ENCODE measurements at regions not wholly inside any gene's neighbourhood (a gene's known extent, or its start where the extent isn't known, plus 50 kb on each side); places are given as distances from the start of the nearest gene placed in this dataset.

- intact Hi-C loops (cut with DNase I): no loop called here
- H3K9me3 ChIP-seq: no peaks in the 10 kb centered on the region
- 57 to 72% methylated on average over 18 to 19 of the region's 19 CpGs for WGBS, 2 donors
- no peaks in the 10 kb centered on the region for H3K27me3 ChIP-seq
- DNase-seq (no peak), FAIRE-seq (no peak), ATAC-seq (no peak)
- no peaks in the 10 kb centered on the region for H3K36me3 ChIP-seq
- TF ChIP-seq CTCF (IDR thresholded peaks at IDR 0.05): no peak
- H3K27ac ChIP-seq: no peak overlapping the region
- H3K4me1 ChIP-seq: no peaks in the 10 kb centered on the region
- no peak overlapping the region for H3K4me3 ChIP-seq
Measured at GRCh38 chr20:47956268-47956995, 171.2 kb upstream of the SULF2 start.

- no peak for ATAC-seq
- Histone ChIP-seq H3K36me3 (no peaks in the 10 kb centered on the region), H3K4me3 (no peak overlapping the region), H3K9me3 (no peaks in the 10 kb centered on the region), H3K27ac (no peak overlapping the region), H3K4me1 (no peaks in the 10 kb centered on the region), H3K27me3 (no peaks in the 10 kb centered on the region)
- intact Hi-C loops (cut with DNase I): no loop called here
- 49 to 65% methylated on average over 6 of the region's 6 CpGs for WGBS, 2 donors
- FAIRE-seq: no peak
- TF ChIP-seq CTCF (IDR thresholded peaks at IDR 0.05): no peak
- DNase-seq: no peak
Measured at GRCh38 chr20:47953471-47953870, 168.2 kb upstream of the SULF2 start.

- FAIRE-seq: no peak
- no peaks in the 10 kb centered on the region for H3K27me3 ChIP-seq
Measured at GRCh38 chr20:47952023-47952564, 166.8 kb upstream of the SULF2 start.

GRCh38 chr20:47951521-47951971 lies 166.3 kb upstream of the SULF2 start:
- Histone ChIP-seq H3K36me3 (no peaks in the 10 kb centered on the region), H3K9me3 (no peaks in the 10 kb centered on the region), H3K27ac (no peak overlapping the region), H3K27me3 (no peaks in the 10 kb centered on the region), H3K4me3 (no peak overlapping the region), H3K4me1 (no peaks in the 10 kb centered on the region)
- ATAC-seq (no peak), FAIRE-seq (no peak), DNase-seq (no peak)
- WGBS, 2 donors: 55 to 62% methylated on average over 4 of the region's 4 CpGs
- intact Hi-C loops (cut with DNase I): no loop called here
- TF ChIP-seq CTCF (IDR thresholded peaks at IDR 0.05): no peak

More at GRCh38 chr20:47952023-47952564, 166.8 kb upstream of the SULF2 start:
- ATAC-seq (no peak), DNase-seq (no peak)
- WGBS, 2 donors: 75 to 78% methylated on average over 9 of the region's 9 CpGs
- no peak overlapping the region for H3K27ac ChIP-seq
- intact Hi-C loops (cut with DNase I): no loop called here
- H3K36me3 ChIP-seq: no peaks in the 10 kb centered on the region
- no peak overlapping the region for H3K4me3 ChIP-seq
- no peak for TF ChIP-seq CTCF (IDR thresholded peaks at IDR 0.05)
- H3K9me3 ChIP-seq: no peaks in the 10 kb centered on the region
- H3K4me1 ChIP-seq: no peaks in the 10 kb centered on the region

- intact Hi-C loops (cut with DNase I): no loop called here
- Histone ChIP-seq H3K9me3 (no peaks in the 10 kb centered on the region), H3K27me3 (no peaks in the 10 kb centered on the region), H3K4me3 (no peak overlapping the region), H3K27ac (no peak overlapping the region), H3K36me3 (no peaks in the 10 kb centered on the region), H3K4me1 (no peaks in the 10 kb centered on the region)
- no peak for TF ChIP-seq CTCF (IDR thresholded peaks at IDR 0.05)
- FAIRE-seq: no peak
- 85 to 94% methylated on average over 24 of the region's 24 CpGs for WGBS, 2 donors
- DNase-seq: no peak
- no peak for ATAC-seq
Measured at GRCh38 chr20:47950913-47951283, 165.6 kb upstream of the SULF2 start.
